Upper lobe of left lung (tissue), 4 donors: ENCODE measurements at regions not wholly inside any gene's neighbourhood (a gene's known extent, or its start where the extent isn't known, plus 50 kb on each side); places are given as distances from the start of the nearest gene placed in this dataset.

Experiments
- CTCF ChIP-seq, 6 experiments: fragments of 450-650 bp in 4 of 6; fragments of 200-600 bp in 2 of 6; sonication (generic) in 2 of 6; IDR thresholded peaks; one replicate each; pipeline ENCODE4 v1.5.1; 2016 to 2019; ENCODE audit warnings: antibody characterized with exemption in 6 of 6
- POLR2A ChIP-seq, 4 donors: fragments of 450-650 bp; IDR thresholded peaks; one replicate each; pipeline ENCODE4 v1.5.1; 2016 to 2017; ENCODE audit warnings: antibody characterized with exemption in 4 of 4, mild to moderate bottlenecking in 2 of 4
- POLR2AphosphoS5 ChIP-seq, 2 donors: sonication (generic); formaldehyde crosslinking; IDR thresholded peaks; one replicate each; pipeline ENCODE4 v1.5.1; 2017; ENCODE audit warnings: antibody characterized with exemption in 2 of 2

- TF ChIP-seq CTCF (IDR thresholded peaks at IDR 0.05) (no peak), POLR2AphosphoS5 (IDR thresholded peaks at IDR 0.05) (no peak), POLR2A (IDR thresholded peaks at IDR 0.05) (no peak)
Measured at GRCh38 chr1:232353001-232353400, 276.9 kb downstream of the SIPA1L2 start.
